CD4-positive, alpha-beta memory T cell (primary cell): ENCODE measurements at regions not wholly inside any gene's neighbourhood (a gene's known extent, or its start where the extent isn't known, plus 50 kb on each side); places are given as distances from the start of the nearest gene placed in this dataset.
"Not testable (repeated sequence)": the region's sequence is repeated elsewhere in the genome, so short reads cannot be mapped to it uniquely, and the experiment has no call there.

Source experiments
- CTCF ChIA-PET: fragments of 350-600 bp; sonication (Branson Sonifier 250); formaldehyde crosslinking; loops from one replicate; lab custom pipeline; 2021; ENCODE audit warnings: inconsistent platforms; ENCODE audit not compliant: partially characterized antibody; lab: Charles Lee
- POLR2A ChIA-PET: fragments of 350-600 bp; sonication (Branson Sonifier 250); formaldehyde crosslinking; loops from one replicate; lab custom pipeline; 2021; ENCODE audit not compliant: partially characterized antibody; lab: Charles Lee
- DNase-seq, 5 donors: peaks; one replicate each; pipeline versions ENCODE4 v3.0.0 to v3.0.0-alpha.2; 2020 to 2022; ENCODE audit warnings: mixed read lengths in 1 of 5
- H3K27ac ChIP-seq: one replicate; pipeline ENCODE4 v1.7.0; 2013; ENCODE audit warnings: low read depth, low read length
- H3K27me3 ChIP-seq: 2 replicates; pipeline ENCODE4 v1.7.0; 2013; ENCODE audit warnings: mild to moderate bottlenecking, low read length, moderate library complexity; ENCODE audit not compliant: insufficient read depth
- H3K36me3 ChIP-seq: 2 replicates; pipeline ENCODE4 v1.7.0; 2013; ENCODE audit warnings: mild to moderate bottlenecking, low read length, moderate library complexity; ENCODE audit not compliant: insufficient read depth
- H3K4me1 ChIP-seq: 2 replicates; pipeline ENCODE4 v1.7.0; 2013; ENCODE audit warnings: mild to moderate bottlenecking, low read length, moderate library complexity; ENCODE audit not compliant: insufficient read depth
- H3K4me3 ChIP-seq, 2 donors: one replicate each; pipeline ENCODE4 v1.7.0; 2013; ENCODE audit warnings: low read length in 2 of 2, mild to moderate bottlenecking in 1 of 2
- H3K9me3 ChIP-seq, 2 donors: one replicate each; pipeline ENCODE4 v1.7.0; 2013; ENCODE audit warnings: low read length in 2 of 2, control low read depth in 1 of 2; ENCODE audit not compliant: control insufficient read depth in 1 of 2
- H3K27ac Mint-ChIP-seq, 7 donors: one replicate each; pipeline ENCODE4 v1.8.0; 2020 to 2021; ENCODE audit warnings: mixed read lengths in 7 of 7, mild to moderate bottlenecking in 6 of 7, inconsistent platforms in 3 of 7, moderate library complexity in 3 of 7
- H3K27me3 Mint-ChIP-seq, 2 donors: one replicate each; pipeline ENCODE4 v1.8.0; 2020 to 2021; ENCODE audit warnings: mixed read lengths in 2 of 2
- H3K36me3 Mint-ChIP-seq, 2 donors: one replicate each; pipeline ENCODE4 v1.8.0; 2020 to 2021; ENCODE audit warnings: mixed read lengths in 2 of 2, inconsistent platforms in 1 of 2, mild to moderate bottlenecking in 1 of 2
- H3K4me1 Mint-ChIP-seq, 4 donors: one replicate each; pipeline ENCODE4 v1.8.0; 2020 to 2021; ENCODE audit warnings: mixed read lengths in 4 of 4, mild to moderate bottlenecking in 1 of 4
- H3K4me3 Mint-ChIP-seq, 8 donors: one replicate each; pipeline ENCODE4 v1.8.0; 2020 to 2021; ENCODE audit warnings: mixed read lengths in 8 of 8, mild to moderate bottlenecking in 7 of 8, moderate library complexity in 6 of 8, inconsistent platforms in 3 of 8
- H3K9me3 Mint-ChIP-seq, 8 donors: one replicate each; pipeline ENCODE4 v1.8.0; 2020 to 2021; ENCODE audit warnings: mixed read lengths in 8 of 8, mild to moderate bottlenecking in 5 of 8, inconsistent platforms in 3 of 8, moderate library complexity in 1 of 8
- intact Hi-C: fragments of 100-400 bp; cut with micrococcal nuclease; formaldehyde crosslinking; loops from one replicate; pipeline ENCODE4 v1.15.1; 2023

- Mint-ChIP-seq H3K27ac (no peak overlapping the region), H3K36me3 (no peaks in the 10 kb centered on the region), H3K27me3 (peaks cover 14 to 20% of the 10 kb centered on the region in 2 donors), H3K4me3 (no peak overlapping the region), H3K9me3 (peaks cover 0 to 11% (median 0%) of the 10 kb centered on the region in 8 donors), H3K4me1 (peaks cover 0 to 9% (median 3%) of the 10 kb centered on the region in 4 donors)
- intact Hi-C loops: no loop called here
- H3K4me3 ChIP-seq: no peak overlapping the region
- H3K27ac ChIP-seq: no peak overlapping the region
- DNase-seq: no peak
- H3K27me3 ChIP-seq: no peaks in the 10 kb centered on the region
- H3K36me3 ChIP-seq: no peaks in the 10 kb centered on the region
- H3K4me1 ChIP-seq: no peaks in the 10 kb centered on the region
- POLR2A ChIA-PET: no interaction called here
- CTCF ChIA-PET: no interaction called here
- H3K9me3 ChIP-seq: no peaks in the 10 kb centered on the region
Observed at GRCh38 chr15:39415634-39416033, 165.2 kb upstream of the THBS1 start.

GRCh38 chr15:39416258-39416657, 164.6 kb upstream of the THBS1 start:
- Histone ChIP-seq H3K27me3 (no peaks in the 10 kb centered on the region), H3K4me1 (no peaks in the 10 kb centered on the region), H3K36me3 (no peaks in the 10 kb centered on the region), H3K4me3 (no peak overlapping the region), H3K9me3 (no peaks in the 10 kb centered on the region), H3K27ac (no peak overlapping the region)
- no peak overlapping the region for H3K4me3 Mint-ChIP-seq
- ChIA-PET CTCF (no interaction called here), POLR2A (no interaction called here)
- peaks cover 0 to 11% (median 0%) of the 10 kb centered on the region in 8 donors for H3K9me3 Mint-ChIP-seq
- no peaks in the 10 kb centered on the region for H3K36me3 Mint-ChIP-seq
- H3K27me3 Mint-ChIP-seq: peaks cover 14 to 20% of the 10 kb centered on the region in 2 donors
- peaks cover 0 to 8% (median 3%) of the 10 kb centered on the region in 4 donors for H3K4me1 Mint-ChIP-seq
- no peak for DNase-seq
- H3K27ac Mint-ChIP-seq: no peak overlapping the region
- intact Hi-C loops: no loop called here

GRCh38 chr15:39417366-39418134, 163.3 kb upstream of the THBS1 start:
- Histone ChIP-seq H3K27me3 (no peaks in the 10 kb centered on the region), H3K4me1 (no peaks in the 10 kb centered on the region), H3K9me3 (no peaks in the 10 kb centered on the region), H3K4me3 (no peak overlapping the region), H3K36me3 (no peaks in the 10 kb centered on the region), H3K27ac (no peak overlapping the region)
- Mint-ChIP-seq H3K9me3 (peaks cover 0 to 11% (median 0%) of the 10 kb centered on the region in 8 donors), H3K4me3 (no peak overlapping the region), H3K27ac (no peak overlapping the region), H3K4me1 (no peaks in the 10 kb centered on the region), H3K27me3 (peaks cover 14 to 20% of the 10 kb centered on the region in 2 donors), H3K36me3 (no peaks in the 10 kb centered on the region)
- ChIA-PET CTCF (no interaction called here), POLR2A (no interaction called here)
- intact Hi-C loops: no loop called here
- DNase-seq: no peak

- H3K27me3 ChIP-seq: no peaks in the 10 kb centered on the region
- H3K9me3 Mint-ChIP-seq: peaks cover 0 to 11% (median 0%) of the 10 kb centered on the region in 8 donors
- no peaks in the 10 kb centered on the region for H3K36me3 ChIP-seq
- H3K27ac Mint-ChIP-seq: no peak overlapping the region
- H3K9me3 ChIP-seq: no peaks in the 10 kb centered on the region
- H3K4me3 Mint-ChIP-seq: no peak overlapping the region
- intact Hi-C loops: no loop called here
- H3K4me3 ChIP-seq: no peak overlapping the region
- no peak overlapping the region for H3K27ac ChIP-seq
- DNase-seq: no peak
- H3K4me1 ChIP-seq: no peaks in the 10 kb centered on the region
- POLR2A ChIA-PET: no interaction called here
- H3K36me3 Mint-ChIP-seq: no peaks in the 10 kb centered on the region
- CTCF ChIA-PET: no interaction called here
- no peaks in the 10 kb centered on the region for H3K4me1 Mint-ChIP-seq
- peaks cover 12 to 20% of the 10 kb centered on the region in 2 donors for H3K27me3 Mint-ChIP-seq
Observed at GRCh38 chr15:39419651-39420050, 161.2 kb upstream of the THBS1 start.

- DNase-seq, H3K27me3 ChIP-seq, CTCF ChIA-PET, intact Hi-C loops, H3K4me3 Mint-ChIP-seq, H3K4me1 Mint-ChIP-seq, H3K9me3 ChIP-seq, H3K4me3 ChIP-seq, H3K27ac ChIP-seq, H3K36me3 Mint-ChIP-seq, H3K36me3 ChIP-seq, H3K4me1 ChIP-seq, H3K27ac Mint-ChIP-seq, POLR2A ChIA-PET: not testable (repeated sequence)
- Mint-ChIP-seq H3K9me3 (peaks cover 0 to 11% (median 0%) of the 10 kb centered on the region in 8 donors), H3K27me3 (peaks cover 11 to 20% of the 10 kb centered on the region in 2 donors)
Observed at GRCh38 chr15:39420123-39420852, 160.6 kb upstream of the THBS1 start.

- H3K27me3 Mint-ChIP-seq: peaks cover 11 to 20% of the 10 kb centered on the region in 2 donors
- H3K9me3 Mint-ChIP-seq: peaks cover 0 to 11% (median 1%) of the 10 kb centered on the region in 8 donors
- POLR2A ChIA-PET, H3K36me3 Mint-ChIP-seq, CTCF ChIA-PET, H3K27ac ChIP-seq, H3K36me3 ChIP-seq, H3K27ac Mint-ChIP-seq, H3K9me3 ChIP-seq, intact Hi-C loops, H3K4me3 Mint-ChIP-seq, H3K4me1 ChIP-seq, H3K27me3 ChIP-seq, H3K4me3 ChIP-seq, H3K4me1 Mint-ChIP-seq, DNase-seq: not testable (repeated sequence)
Observed at GRCh38 chr15:39420853-39421192, 160.1 kb upstream of the THBS1 start.

- Histone ChIP-seq H3K9me3 (no peaks in the 10 kb centered on the region), H3K36me3 (no peaks in the 10 kb centered on the region), H3K27ac (no peak overlapping the region), H3K4me3 (no peak overlapping the region), H3K27me3 (no peaks in the 10 kb centered on the region), H3K4me1 (peaks cover 18% of the 10 kb centered on the region)
- peaks cover 0 to 10% (median 0%) of the 10 kb centered on the region in 8 donors for H3K9me3 Mint-ChIP-seq
- H3K27me3 Mint-ChIP-seq: peaks cover 7 to 14% of the 10 kb centered on the region in 2 donors
- peak overlapping the region; percentile 51 to 89 (median 78) for H3K27ac Mint-ChIP-seq
- peak; percentile 65 to 83 (median 72) for DNase-seq
- peak overlapping the region; percentile 50 to 86 (median 81) for H3K4me3 Mint-ChIP-seq
- intact Hi-C loops: no loop called here
- H3K4me1 Mint-ChIP-seq: peaks cover 16 to 34% (median 20%) of the 10 kb centered on the region in 4 donors
- H3K36me3 Mint-ChIP-seq: no peaks in the 10 kb centered on the region
- ChIA-PET CTCF (no interaction called here), POLR2A (no interaction called here)
Observed at GRCh38 chr15:39426552-39427532, 154.0 kb upstream of the THBS1 start.
